IMR-90 (cell line): ENCODE measurements at regions not wholly inside any gene's neighbourhood (a gene's known extent, or its start where the extent isn't known, plus 50 kb on each side); places are given as distances from the start of the nearest gene placed in this dataset.

Experiments
- ATAC-seq: fragments of 200-7000 bp; cut with Tn5 transposase; 2 replicates; pipeline ENCODE4 v1.9.1; 2020; ENCODE audit warnings: low read depth, mild to moderate bottlenecking, moderate library complexity
- BruUV-seq: library from RNA; stranded (reverse); fragments of 400-500 nt; replicated peaks from 2 replicates; lab custom pipeline; 2021; lab: Mats Ljungman, UMichigan
- CTCF ChIA-PET: fragments of 300-600 bp; formaldehyde crosslinking; extraction: SDS; loops from one replicate; lab custom pipeline; 2021; ENCODE audit warnings: antibody characterized with exemption; lab: Yijun Ruan, JAX
- POLR2A ChIA-PET: fragments of 300-600 bp; sonication (Branson Sonifier 250); formaldehyde crosslinking; loops from one replicate; lab custom pipeline; 2022; ENCODE audit warnings: antibody characterized with exemption; ENCODE audit not compliant: unreplicated experiment; lab: Charles Lee
- DNase-seq: peaks from one replicate; pipeline ENCODE4 v3.0.0; 2013
- H2AFZ ChIP-seq: replicated peaks from 2 replicates; pipeline ENCODE3; 2013; ENCODE audit warnings: low read length, mild to moderate bottlenecking; ENCODE audit not compliant: poor library complexity
- H2AK5ac ChIP-seq: 2 replicates; pipeline ENCODE4 v1.6.1; 2013; ENCODE audit warnings: low read depth, low read length, inconsistent platforms
- H2AK9ac ChIP-seq: replicated peaks from 2 replicates; pipeline ENCODE3; 2013; ENCODE audit warnings: mild to moderate bottlenecking, low read depth, low read length, moderate library complexity; ENCODE audit not compliant: poor library complexity
- H2BK120ac ChIP-seq: 2 replicates; pipeline ENCODE4 v1.6.1; 2013; ENCODE audit warnings: low read depth, low read length, inconsistent platforms
- H2BK15ac ChIP-seq: 3 replicates; pipeline ENCODE4 v1.6.1; 2013; ENCODE audit warnings: low read depth, low read length, inconsistent platforms
- H2BK20ac ChIP-seq: 2 replicates; pipeline ENCODE4 v1.6.1; 2013; ENCODE audit warnings: low read depth, mild to moderate bottlenecking, inconsistent platforms, low read length, moderate library complexity
- H2BK5ac ChIP-seq: 2 replicates; pipeline ENCODE4 v1.6.1; 2013; ENCODE audit warnings: mild to moderate bottlenecking, low read depth, low read length, inconsistent platforms; ENCODE audit not compliant: poor library complexity, severe bottlenecking
- H3K14ac ChIP-seq: replicated peaks from 2 replicates; pipeline ENCODE4 v1.6.1; 2013; ENCODE audit warnings: low read depth, low read length, inconsistent platforms
- H3K18ac ChIP-seq: 2 replicates; pipeline ENCODE4 v1.6.1; 2013; ENCODE audit warnings: low read depth, low read length, control low read depth
- H3K23ac ChIP-seq: 2 replicates; pipeline ENCODE4 v1.6.1; 2013; ENCODE audit warnings: low read depth, low read length, inconsistent platforms
- H3K27ac ChIP-seq: 2 replicates; pipeline ENCODE4 v1.5.1; 2013; ENCODE audit warnings: mild to moderate bottlenecking, control low read depth, low read length; ENCODE audit not compliant: insufficient read depth
- H3K27me3 ChIP-seq: 2 replicates; pipeline ENCODE4 v1.6.1; 2013; ENCODE audit warnings: low read length; ENCODE audit not compliant: control insufficient read depth, insufficient read depth
- H3K36me3 ChIP-seq: 2 replicates; pipeline ENCODE4 v1.6.1; 2013; ENCODE audit warnings: low read length, mixed read lengths; ENCODE audit not compliant: control insufficient read depth, insufficient read depth
- H3K4ac ChIP-seq: 2 replicates; pipeline ENCODE4 v1.6.1; 2013; ENCODE audit warnings: low read depth, low read length, inconsistent platforms
- H3K4me1 ChIP-seq: 2 replicates; pipeline ENCODE4 v1.6.1; 2013; ENCODE audit warnings: low read length, mixed read lengths; ENCODE audit not compliant: control insufficient read depth, insufficient read depth
- H3K4me2 ChIP-seq: 2 replicates; pipeline ENCODE4 v1.6.1; 2013; ENCODE audit warnings: low read depth, mild to moderate bottlenecking, control low read depth, low read length, moderate library complexity
- H3K4me3 ChIP-seq: 2 replicates; pipeline ENCODE4 v1.5.1; 2013; ENCODE audit warnings: low read depth, mild to moderate bottlenecking, control low read depth, low read length, moderate library complexity; ENCODE audit not compliant: insufficient read depth
- H3K56ac ChIP-seq: 2 replicates; pipeline ENCODE4 v1.6.1; 2013; ENCODE audit warnings: low read length, inconsistent platforms; ENCODE audit not compliant: insufficient read depth; ENCODE audit errors: extremely low read depth
- H3K79me1 ChIP-seq, 2 experiments: 2 replicates each; pipeline ENCODE4 v1.6.1; 2013; ENCODE audit warnings: low read length in 2 of 2, inconsistent platforms in 1 of 2, low read depth in 1 of 2
- H3K9ac ChIP-seq: 2 replicates; pipeline ENCODE4 v1.6.1; 2013; ENCODE audit warnings: low read depth, low read length, control low read depth
- H3K9me1 ChIP-seq: 2 replicates; pipeline ENCODE4 v1.6.1; 2013; ENCODE audit warnings: low read length, inconsistent platforms; ENCODE audit not compliant: insufficient read depth
- H3K9me3 ChIP-seq: 2 replicates; pipeline ENCODE4 v1.6.1; 2013; ENCODE audit warnings: low read length; ENCODE audit not compliant: control insufficient read depth, insufficient read depth
- H4K20me1 ChIP-seq: 2 replicates; pipeline ENCODE4 v1.6.1; 2013; ENCODE audit warnings: low read length, inconsistent platforms; ENCODE audit not compliant: insufficient read depth
- H4K5ac ChIP-seq: 2 replicates; pipeline ENCODE4 v1.6.1; 2013; ENCODE audit warnings: mild to moderate bottlenecking, low read depth, low read length, control low read depth
- H4K8ac ChIP-seq, 2 experiments: 2 replicates each; pipeline ENCODE4 v1.6.1; 2013; ENCODE audit warnings: low read depth in 2 of 2, low read length in 2 of 2, control low read depth in 1 of 2, inconsistent platforms in 1 of 2
- H4K91ac ChIP-seq: 2 replicates; pipeline ENCODE4 v1.6.1; 2013; ENCODE audit warnings: low read depth, low read length, inconsistent platforms; ENCODE audit not compliant: insufficient read depth
- NFE2L2 ChIP-seq: fragments of 150-350 bp; IDR thresholded peaks from 2 replicates; pipeline ENCODE4 v1.6.1; 2016; ENCODE audit warnings: low read depth, mild to moderate bottlenecking, low read length
- WGBS, 2 experiments: methylation state at CpG; one replicate each; pipeline versions ENCODE4 v1.1.5 to v1.1.7; 2013; ENCODE audit warnings: missing lambda C conversion rate in 2 of 2; ENCODE audit not compliant: insufficient read length in 1 of 2; ENCODE audit errors: extremely low coverage in 2 of 2; 5-methylcytosine and 5-hydroxymethylcytosine counted together
- dilution Hi-C: fragments of 300-500 bp; cut with HindIII; formaldehyde crosslinking; loops from one replicate; pipeline ENCODE4 v1.14.3; 2018; ENCODE audit warnings: low sequenced_read_pairs; ENCODE audit not compliant: unreplicated experiment
- in situ Hi-C: fragments of 300-500 bp; cut with MboI; formaldehyde crosslinking; loops from 3 replicates; pipeline ENCODE4 v1.14.3; 2019; ENCODE audit warnings: low sequenced_read_pairs, inconsistent platforms, mixed read lengths
- intact Hi-C: fragments of 100-400 bp; cut with micrococcal nuclease; formaldehyde crosslinking; loops from 2 replicates; pipeline ENCODE4 v1.10.0; 2022

GRCh38 chr17:72545766-72546165 lies 424.9 kb downstream of the SOX9 start:
- WGBS, 2 experiments: no CpG with 5 or more reads among the region's 5 CpGs
- Histone ChIP-seq H3K56ac (no peak overlapping the region), H2BK20ac (no peak overlapping the region), H3K27ac (no peak overlapping the region), H3K4me2 (no peak overlapping the region), H2BK15ac (no peak overlapping the region), H3K14ac (no peak overlapping the region), H3K9ac (no peak overlapping the region), H2AK5ac (no peak overlapping the region), H3K9me3 (no peaks in the 10 kb centered on the region), H3K79me1 (peaks cover 41 to 50% of the 10 kb centered on the region in 2 experiments), H4K20me1 (0 out of 2 replicates have a peak, but pooled peaks cover under 1% of the 10 kb centered on the region), H3K36me3 (no peaks in the 10 kb centered on the region), H4K8ac (no peak overlapping the region), H3K9me1 (0 out of 2 replicates have a peak, but pooled peaks cover 2% of the 10 kb centered on the region), H2BK120ac (no peak overlapping the region), H2BK5ac (no peak overlapping the region), H2AK9ac (no peak overlapping the region), H2AFZ (no peak overlapping the region), H3K18ac (no peak overlapping the region), H4K91ac (no peak overlapping the region), H3K4me3 (no peak overlapping the region), H3K27me3 (no peaks in the 10 kb centered on the region), H3K4me1 (no peaks in the 10 kb centered on the region), H3K4ac (no peak overlapping the region), H3K23ac (no peak overlapping the region), H4K5ac (no peak overlapping the region)
- in situ Hi-C loops: loop anchor here (10.0 to 25.0 kb wide), 6 partner anchors 583 to 1781 kb away; no protein-coding TSS in a partner anchor
- no peak for TF ChIP-seq NFE2L2
- ChIA-PET CTCF (interaction anchor here (0.9 kb wide), 1 partner anchor 425 kb away, joined by 3 read pairs; the partner anchor contains the start of gene SOX9), POLR2A (no interaction called here)
- dilution Hi-C loops: no loop called here
- intact Hi-C loops: no loop called here
- no peak for ATAC-seq
- no peak for DNase-seq
- no TSS peak for BruUV-seq
